Activated T-cell treated with anti-CD3 and anti-CD28 coated beads, Interleukin-2, amount 50 U/mL, for 24 hours (primary cell): ENCODE measurements at regions not wholly inside any gene's neighbourhood (a gene's known extent, or its start where the extent isn't known, plus 50 kb on each side); places are given as distances from the start of the nearest gene placed in this dataset.
"Not testable (repeated sequence)": the region's sequence is repeated elsewhere in the genome, so short reads cannot be mapped to it uniquely, and the experiment has no call there.

Experiments
- DNase-seq: peaks from one replicate; pipeline ENCODE4 v3.0.0-alpha.2; 2020
- H3K27ac Mint-ChIP-seq: 2 replicates; pipeline ENCODE4 v1.8.0; 2020; ENCODE audit warnings: mild to moderate bottlenecking, mixed read lengths
- H3K27me3 Mint-ChIP-seq: 2 replicates; pipeline ENCODE4 v1.8.0; 2020; ENCODE audit warnings: mixed read lengths
- H3K36me3 Mint-ChIP-seq: 2 replicates; pipeline ENCODE4 v1.8.0; 2020; ENCODE audit warnings: low read depth, mixed read lengths
- H3K4me1 Mint-ChIP-seq: 2 replicates; pipeline ENCODE4 v1.8.0; 2020; ENCODE audit warnings: low read depth, mixed read lengths
- H3K4me3 Mint-ChIP-seq: 2 replicates; pipeline ENCODE4 v1.8.0; 2020; ENCODE audit warnings: mild to moderate bottlenecking, moderate library complexity, mixed read lengths
- H3K9me3 Mint-ChIP-seq: 2 replicates; pipeline ENCODE4 v1.8.0; 2020; ENCODE audit warnings: mixed read lengths

GRCh38 chr6:56874328-56874727 lies 80.6 kb upstream of the BEND6 start:
- no peak for DNase-seq
- Mint-ChIP-seq H3K27me3 (peaks cover 8% of the 10 kb centered on the region), H3K4me1 (no peaks in the 10 kb centered on the region), H3K9me3 (no peaks in the 10 kb centered on the region), H3K27ac (no peak overlapping the region), H3K36me3 (no peaks in the 10 kb centered on the region), H3K4me3 (no peak overlapping the region)

DNA sequence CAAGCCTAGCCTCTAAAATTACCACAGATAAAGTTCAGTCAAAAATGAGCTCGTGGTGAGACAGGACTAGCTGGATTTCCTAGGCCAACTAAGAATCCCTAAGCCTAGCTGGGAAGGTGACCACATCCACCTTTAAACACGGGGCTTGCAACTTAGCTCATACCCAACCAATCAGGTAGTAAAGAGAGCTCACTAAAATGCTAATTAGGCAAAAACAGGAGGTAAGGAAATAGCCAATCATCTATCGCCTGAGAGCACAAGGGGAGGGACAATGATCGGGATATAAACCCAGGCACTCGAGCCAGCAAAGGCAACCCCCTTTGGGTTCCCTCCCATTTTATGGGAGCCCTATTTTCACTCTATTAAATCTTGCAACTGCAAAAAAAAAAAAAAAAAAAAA lies 84.9 kb upstream of the BEND6 start:
- not testable (repeated sequence) for H3K27ac Mint-ChIP-seq, H3K9me3 Mint-ChIP-seq, H3K4me3 Mint-ChIP-seq, H3K36me3 Mint-ChIP-seq, DNase-seq, H3K4me1 Mint-ChIP-seq
- H3K27me3 Mint-ChIP-seq: peaks cover 10% of the 10 kb centered on the region

DNA sequence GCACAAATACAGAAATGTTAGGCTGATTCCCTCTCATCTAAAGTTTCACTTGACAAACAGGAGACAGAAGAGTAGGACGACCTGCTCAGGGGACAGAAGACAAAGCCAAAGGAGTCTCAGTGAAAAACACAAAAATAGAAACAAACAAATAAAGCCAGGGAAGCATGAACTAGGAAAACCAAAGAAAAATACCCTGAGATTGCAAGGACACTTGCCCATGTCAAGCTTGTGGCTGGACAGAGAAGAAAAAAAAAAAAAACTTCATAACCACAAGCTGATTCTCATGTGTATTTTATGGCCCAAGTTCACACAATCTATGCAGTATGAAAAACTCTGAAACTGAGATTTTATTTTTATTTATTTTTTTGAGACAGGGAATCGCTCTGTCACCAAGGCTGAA lies 85.6 kb upstream of the BEND6 start:
- H3K27ac Mint-ChIP-seq: no peak overlapping the region
- H3K9me3 Mint-ChIP-seq: no peaks in the 10 kb centered on the region
- DNase-seq: no peak
- peaks cover 10% of the 10 kb centered on the region for H3K27me3 Mint-ChIP-seq
- H3K4me1 Mint-ChIP-seq: no peaks in the 10 kb centered on the region
- H3K4me3 Mint-ChIP-seq: no peak overlapping the region
- H3K36me3 Mint-ChIP-seq: no peaks in the 10 kb centered on the region

GRCh38 chr6:56868687-56869086 lies 86.2 kb upstream of the BEND6 start:
- H3K4me1 Mint-ChIP-seq: no peaks in the 10 kb centered on the region
- no peak for DNase-seq
- H3K4me3 Mint-ChIP-seq: no peak overlapping the region
- H3K27me3 Mint-ChIP-seq: peaks cover 10% of the 10 kb centered on the region
- no peaks in the 10 kb centered on the region for H3K9me3 Mint-ChIP-seq
- H3K27ac Mint-ChIP-seq: no peak overlapping the region
- H3K36me3 Mint-ChIP-seq: no peaks in the 10 kb centered on the region

GRCh38 chr6:56866917-56867522 lies 87.9 kb upstream of the BEND6 start:
- Mint-ChIP-seq H3K27me3 (peaks cover 12% of the 10 kb centered on the region), H3K36me3 (no peaks in the 10 kb centered on the region), H3K27ac (no peak overlapping the region), H3K4me3 (no peak overlapping the region), H3K4me1 (no peaks in the 10 kb centered on the region), H3K9me3 (no peaks in the 10 kb centered on the region)
- DNase-seq: no peak

DNA sequence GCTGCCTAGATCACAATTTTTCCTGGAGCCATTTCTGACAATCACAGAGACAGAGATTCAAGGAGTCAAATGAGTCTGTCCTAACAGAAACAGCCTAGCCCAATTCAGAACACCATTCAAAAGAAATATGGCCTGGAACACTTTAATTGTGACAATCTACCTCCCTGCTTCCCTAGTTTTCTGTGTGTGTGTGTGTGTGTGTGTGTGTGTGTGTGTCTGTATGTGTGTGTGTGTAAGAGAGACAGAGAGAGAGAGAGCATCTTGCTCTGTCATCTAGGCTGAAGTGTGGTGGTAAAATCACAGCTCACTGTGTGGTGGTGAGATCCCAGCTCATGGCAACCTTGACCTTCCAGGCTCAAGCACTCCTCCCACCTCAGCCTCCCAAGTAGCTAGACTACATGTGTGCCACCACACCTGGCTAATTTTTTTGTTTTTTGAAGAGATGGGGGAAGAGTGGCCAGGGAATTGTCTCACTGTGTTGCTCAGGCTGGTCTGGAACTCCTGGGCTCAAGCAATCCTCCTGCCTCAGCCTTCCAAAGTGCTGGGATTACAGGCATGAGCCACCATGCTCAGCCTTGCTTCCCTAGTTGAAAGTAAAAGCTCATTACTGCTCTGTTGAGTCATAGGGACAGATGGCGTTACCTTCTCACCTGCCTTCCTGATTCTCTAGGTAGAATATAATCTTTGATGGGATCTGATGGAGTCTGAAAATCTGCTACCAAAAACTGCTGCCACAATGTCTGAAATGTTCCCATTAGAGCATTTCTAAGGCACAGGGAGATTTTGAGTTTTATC lies 89.6 kb upstream of the BEND6 start:
- no peaks in the 10 kb centered on the region for H3K36me3 Mint-ChIP-seq
- H3K27me3 Mint-ChIP-seq: peaks cover 16% of the 10 kb centered on the region
- no peaks in the 10 kb centered on the region for H3K4me1 Mint-ChIP-seq
- H3K9me3 Mint-ChIP-seq: no peaks in the 10 kb centered on the region
- no peak overlapping the region for H3K27ac Mint-ChIP-seq
- DNase-seq: no peak
- no peak overlapping the region for H3K4me3 Mint-ChIP-seq

DNA sequence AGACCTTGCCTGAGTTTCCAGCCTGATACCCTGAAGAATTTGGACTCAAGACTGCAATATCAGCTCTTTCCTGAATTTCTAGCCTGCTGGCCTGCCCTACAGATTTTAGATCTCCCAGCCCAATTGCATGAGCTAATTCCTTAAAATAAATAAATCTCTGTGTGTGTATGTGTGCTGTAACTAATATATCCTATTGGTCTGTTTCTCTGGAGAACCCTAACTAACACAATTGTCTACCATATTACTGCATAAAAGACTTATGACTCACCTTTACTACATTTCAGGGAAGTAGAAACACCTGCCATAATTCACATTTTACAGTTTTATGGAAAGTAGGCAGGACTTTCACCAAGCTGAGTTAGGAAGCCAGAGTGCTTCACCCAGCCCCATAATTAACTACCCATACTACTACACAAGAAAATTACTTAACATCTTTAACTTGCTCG lies 90.7 kb upstream of the BEND6 start:
- Mint-ChIP-seq H3K4me1 (no peaks in the 10 kb centered on the region), H3K4me3 (no peak overlapping the region), H3K27ac (no peak overlapping the region), H3K9me3 (no peaks in the 10 kb centered on the region), H3K27me3 (peaks cover 14% of the 10 kb centered on the region), H3K36me3 (no peaks in the 10 kb centered on the region)
- no peak for DNase-seq

DNA sequence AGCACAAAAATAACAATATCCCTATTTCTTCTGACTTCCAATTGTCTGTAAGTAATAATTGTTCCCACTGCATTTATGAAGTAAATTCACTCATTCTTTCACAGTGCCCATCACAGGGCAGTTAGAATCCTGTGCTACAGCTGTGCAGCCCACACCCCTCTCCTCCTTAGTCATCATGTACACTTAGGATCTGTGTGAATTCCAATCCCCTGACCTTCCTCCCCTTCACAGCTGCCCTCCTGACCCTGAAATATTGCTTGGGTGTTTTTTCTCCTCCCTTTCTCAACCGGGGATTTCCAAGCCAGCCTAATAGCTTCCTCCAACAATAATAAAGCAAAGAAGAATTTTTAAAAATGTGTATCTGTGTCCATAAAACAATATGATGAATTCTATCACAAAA lies 91.5 kb upstream of the BEND6 start:
- Mint-ChIP-seq H3K4me1 (no peaks in the 10 kb centered on the region), H3K36me3 (no peaks in the 10 kb centered on the region), H3K27ac (no peak overlapping the region), H3K4me3 (no peak overlapping the region), H3K27me3 (peaks cover 11% of the 10 kb centered on the region), H3K9me3 (no peaks in the 10 kb centered on the region)
- no peak for DNase-seq

GRCh38 chr6:56862415-56863175 lies 92.3 kb upstream of the BEND6 start:
- H3K27me3 Mint-ChIP-seq: peaks cover 11% of the 10 kb centered on the region
- H3K4me1 Mint-ChIP-seq: no peaks in the 10 kb centered on the region
- H3K4me3 Mint-ChIP-seq: no peak overlapping the region
- H3K27ac Mint-ChIP-seq: no peak overlapping the region
- no peaks in the 10 kb centered on the region for H3K36me3 Mint-ChIP-seq
- DNase-seq: no peak
- no peaks in the 10 kb centered on the region for H3K9me3 Mint-ChIP-seq

GRCh38 chr6:56860475-56860874 lies 94.4 kb upstream of the BEND6 start:
- Mint-ChIP-seq H3K27ac (no peak overlapping the region), H3K4me3 (no peak overlapping the region), H3K9me3 (no peaks in the 10 kb centered on the region), H3K4me1 (no peaks in the 10 kb centered on the region), H3K27me3 (peaks cover 12% of the 10 kb centered on the region), H3K36me3 (no peaks in the 10 kb centered on the region)
- no peak for DNase-seq

GRCh38 chr6:56856036-56856580 lies 98.8 kb upstream of the BEND6 start:
- H3K27ac Mint-ChIP-seq: no peak overlapping the region
- H3K4me1 Mint-ChIP-seq: peaks cover 14% of the 10 kb centered on the region
- H3K36me3 Mint-ChIP-seq: no peaks in the 10 kb centered on the region
- H3K27me3 Mint-ChIP-seq: peaks cover 33% of the 10 kb centered on the region
- no peaks in the 10 kb centered on the region for H3K9me3 Mint-ChIP-seq
- H3K4me3 Mint-ChIP-seq: no peak overlapping the region
- no peak for DNase-seq

DNA sequence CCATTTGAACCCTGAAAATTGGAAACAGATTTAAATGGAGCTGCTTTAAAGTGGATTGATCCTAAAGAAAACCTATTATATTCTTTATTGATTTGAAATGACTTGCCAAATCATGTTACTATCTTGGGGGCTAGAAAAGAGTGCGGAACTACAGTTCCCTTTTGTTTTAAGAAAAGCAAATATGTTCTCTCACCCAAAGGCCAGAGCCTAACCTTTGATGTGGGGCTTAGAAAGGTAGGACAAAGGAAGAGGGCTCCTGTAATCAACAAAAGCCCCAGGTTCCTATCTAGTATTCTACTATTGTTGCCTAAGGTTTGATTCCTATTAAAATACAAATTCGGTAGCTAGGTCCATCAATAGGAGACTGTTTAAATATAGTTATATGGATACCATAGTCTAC lies 100.8 kb upstream of the BEND6 start:
- no peak for DNase-seq
- no peaks in the 10 kb centered on the region for H3K36me3 Mint-ChIP-seq
- H3K27ac Mint-ChIP-seq: no peak overlapping the region
- H3K4me3 Mint-ChIP-seq: no peak overlapping the region
- H3K27me3 Mint-ChIP-seq: peaks cover 52% of the 10 kb centered on the region
- H3K4me1 Mint-ChIP-seq: peaks cover 19% of the 10 kb centered on the region
- H3K9me3 Mint-ChIP-seq: no peaks in the 10 kb centered on the region

GRCh38 chr6:56853541-56853940 lies 101.4 kb upstream of the BEND6 start:
- H3K27ac Mint-ChIP-seq: no peak overlapping the region
- H3K36me3 Mint-ChIP-seq: no peaks in the 10 kb centered on the region
- no peak for DNase-seq
- H3K4me1 Mint-ChIP-seq: peaks cover 19% of the 10 kb centered on the region
- H3K4me3 Mint-ChIP-seq: no peak overlapping the region
- no peaks in the 10 kb centered on the region for H3K9me3 Mint-ChIP-seq
- H3K27me3 Mint-ChIP-seq: peaks cover 52% of the 10 kb centered on the region

DNA sequence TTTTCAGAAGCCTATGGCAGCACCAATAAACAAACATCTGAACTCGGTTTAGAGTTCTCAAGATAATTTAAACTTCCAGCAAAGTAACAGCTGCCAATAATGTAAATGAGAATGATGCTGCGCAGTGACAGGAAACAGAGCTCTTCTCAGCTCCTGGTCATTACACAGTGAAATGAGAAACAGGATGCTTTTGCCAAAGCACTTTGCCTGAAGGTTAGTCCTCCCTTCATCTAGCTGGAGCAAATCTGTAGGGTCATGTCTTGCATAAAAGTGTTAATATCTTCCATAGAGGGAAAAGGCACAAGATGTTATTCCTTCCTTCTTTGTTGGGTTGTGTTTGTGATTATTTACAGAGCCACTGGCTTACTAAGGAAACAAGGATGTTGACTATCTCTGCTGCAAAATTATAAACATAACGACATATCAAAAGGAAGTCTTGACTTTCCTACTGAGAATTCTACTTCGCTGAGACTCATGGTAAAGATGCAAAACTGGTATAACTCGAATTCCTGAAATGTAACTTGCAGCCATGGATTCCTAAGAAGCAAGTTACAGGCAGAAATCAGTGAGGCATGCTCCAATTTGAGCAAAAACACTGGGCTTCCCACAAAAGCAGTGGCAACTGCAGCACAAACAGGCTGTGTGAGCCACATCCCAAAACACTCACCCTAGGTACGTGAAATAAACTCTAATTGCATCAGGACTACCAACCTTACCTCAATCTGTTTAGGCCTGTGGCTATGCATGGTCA lies 102.5 kb upstream of the BEND6 start:
- DNase-seq: no peak
- Mint-ChIP-seq H3K4me1 (peaks cover 19% of the 10 kb centered on the region), H3K27me3 (peaks cover 57% of the 10 kb centered on the region), H3K4me3 (no peak overlapping the region), H3K27ac (no peak overlapping the region), H3K36me3 (no peaks in the 10 kb centered on the region), H3K9me3 (no peaks in the 10 kb centered on the region)
